ENCODE measurements at regions not wholly inside any gene's neighbourhood (a gene's known extent, or its start where the extent isn't known, plus 50 kb on each side); places are given as distances from the start of the nearest gene placed in this dataset.

- no peak overlapping the region for H3K9ac ChIP-seq (ENCODE audit: control insufficient read depth, extremely low read depth, insufficient read depth, low read length)
- H3K4me2 ChIP-seq (ENCODE audit: control insufficient read depth, extremely low read depth, insufficient read depth, low read depth, low read length): no peak overlapping the region
- FAIRE-seq (no peak), DNase-seq (ENCODE audit: low read depth, low spot score) (no peak)
- H3K79me2 ChIP-seq (ENCODE audit: control insufficient read depth, insufficient read depth, low read length): no peaks in the 10 kb centered on the region
- no peaks in the 10 kb centered on the region for H3K9me1 ChIP-seq (ENCODE audit: control insufficient read depth, extremely low read depth, insufficient read depth, low read length)
- H3K4me3 ChIP-seq (ENCODE audit: control insufficient read depth in 2 of 3, extremely low read depth in 1 of 3, insufficient read depth in 2 of 3, low read depth in 1 of 3, low read length in 3 of 3): no peak overlapping the region
- no peaks in the 10 kb centered on the region for H3K9me3 ChIP-seq (ENCODE audit: control insufficient read depth, low read depth, low read length)
- H3K36me3 ChIP-seq (ENCODE audit: control insufficient read depth in 2 of 2, extremely low read depth in 1 of 2, insufficient read depth in 2 of 2, low read length in 2 of 2): no peaks in the 10 kb centered on the region
- H3K27me3 ChIP-seq (ENCODE audit: control insufficient read depth, extremely low read depth, insufficient read depth, low read length): no peaks in the 10 kb centered on the region
- H3K4me1 ChIP-seq (ENCODE audit: control insufficient read depth, extremely low read depth, insufficient read depth, low read length): no peaks in the 10 kb centered on the region
- TF ChIP-seq CTCF (optimal IDR thresholded peaks at IDR 0.05 in 1 of 3, IDR thresholded peaks at IDR 0.05 in 1 of 3, conservative IDR thresholded peaks at IDR 0.05 in 1 of 3; ENCODE audit: extremely low read depth in 1 of 3, insufficient read depth in 2 of 3, low read length in 3 of 3) (no peak), EZH2 (IDR thresholded peaks at IDR 0.05; ENCODE audit: low read length) (no peak)
- H4K20me1 ChIP-seq (ENCODE audit: control insufficient read depth, extremely low read depth, insufficient read depth, low read length): no peaks in the 10 kb centered on the region
- no peak overlapping the region for H3K27ac ChIP-seq (ENCODE audit: control insufficient read depth, insufficient read depth, low read length)
- dilution Hi-C loops (cut with MboI; ENCODE audit: extremely low pct_ligation_motif_present, low sequenced_read_pairs): no loop called here
- H2AFZ ChIP-seq (ENCODE audit: control insufficient read depth, low read length): no peak overlapping the region
These were observed 341.7 kb upstream of the FAT1 start for GRCh38 chr4:187065396-187065795.

- Histone ChIP-seq H4K20me1 (ENCODE audit: control insufficient read depth, extremely low read depth, insufficient read depth, low read length) (no peaks in the 10 kb centered on the region), H3K79me2 (ENCODE audit: control insufficient read depth, insufficient read depth, low read length) (no peaks in the 10 kb centered on the region), H3K9ac (ENCODE audit: control insufficient read depth, extremely low read depth, insufficient read depth, low read length) (no peak overlapping the region), H3K27me3 (ENCODE audit: control insufficient read depth, extremely low read depth, insufficient read depth, low read length) (no peaks in the 10 kb centered on the region), H3K36me3 (ENCODE audit: control insufficient read depth in 2 of 2, extremely low read depth in 1 of 2, insufficient read depth in 2 of 2, low read length in 2 of 2) (no peaks in the 10 kb centered on the region), H3K9me3 (ENCODE audit: control insufficient read depth, low read depth, low read length) (no peaks in the 10 kb centered on the region), H2AFZ (ENCODE audit: control insufficient read depth, low read length) (no peak overlapping the region), H3K9me1 (ENCODE audit: control insufficient read depth, extremely low read depth, insufficient read depth, low read length) (no peaks in the 10 kb centered on the region), H3K4me3 (ENCODE audit: control insufficient read depth in 2 of 3, extremely low read depth in 1 of 3, insufficient read depth in 2 of 3, low read depth in 1 of 3, low read length in 3 of 3) (no peak overlapping the region), H3K4me2 (ENCODE audit: control insufficient read depth, extremely low read depth, insufficient read depth, low read depth, low read length) (no peak overlapping the region), H3K27ac (ENCODE audit: control insufficient read depth, insufficient read depth, low read length) (no peak overlapping the region), H3K4me1 (ENCODE audit: control insufficient read depth, extremely low read depth, insufficient read depth, low read length) (no peaks in the 10 kb centered on the region)
- no peak for TF ChIP-seq CTCF (optimal IDR thresholded peaks at IDR 0.05 in 1 of 3, IDR thresholded peaks at IDR 0.05 in 1 of 3, conservative IDR thresholded peaks at IDR 0.05 in 1 of 3; ENCODE audit: extremely low read depth in 1 of 3, insufficient read depth in 2 of 3, low read length in 3 of 3)
- no peak for TF ChIP-seq EZH2 (IDR thresholded peaks at IDR 0.05; ENCODE audit: low read length)
- DNase-seq (ENCODE audit: low read depth, low spot score): no peak
- dilution Hi-C loops (cut with MboI; ENCODE audit: extremely low pct_ligation_motif_present, low sequenced_read_pairs): no loop called here
- FAIRE-seq: no peak
These were observed 342.1 kb upstream of the FAT1 start for GRCh38 chr4:187065806-187066205.
